H1 (cell line): ENCODE measurements at regions not wholly inside any gene's neighbourhood (a gene's known extent, or its start where the extent isn't known, plus 50 kb on each side); places are given as distances from the start of the nearest gene placed in this dataset.

Source experiments
- EP300 ChIP-seq, 2 experiments: IDR thresholded peaks; 1 replicate in 1 of 2; 2 replicates in 1 of 2; pipeline ENCODE4 v1.6.1; 2011 to 2012; ENCODE audit warnings: low read depth in 2 of 2, low read length in 2 of 2, mild to moderate bottlenecking in 2 of 2, borderline replicate concordance in 1 of 2, inconsistent platforms in 1 of 2, moderate library complexity in 1 of 2
- GTF2F1 ChIP-seq: IDR thresholded peaks from 2 replicates; pipeline ENCODE4 v1.6.1; 2012; ENCODE audit warnings: low read depth, low read length, improper control_type of control experiment, borderline replicate concordance
- JUN ChIP-seq: IDR thresholded peaks from 2 replicates; pipeline ENCODE4 v1.6.1; 2011; ENCODE audit warnings: low read depth, mild to moderate bottlenecking, improper control_type of control experiment, low read length
- POLR2AphosphoS5 ChIP-seq: IDR thresholded peaks from 2 replicates; pipeline ENCODE4 v1.6.1; 2011; ENCODE audit warnings: low read depth, low read length
- RBBP5 ChIP-seq: IDR thresholded peaks from 2 replicates; pipeline ENCODE4 v1.7.1; 2012; ENCODE audit warnings: low read depth, mild to moderate bottlenecking, inconsistent platforms, low read length, moderate library complexity, borderline replicate concordance
- SP1 ChIP-seq: IDR thresholded peaks from 2 replicates; pipeline ENCODE4 v1.6.1; 2011; ENCODE audit warnings: low read depth, low read length
- TAF1 ChIP-seq: IDR thresholded peaks from 2 replicates; pipeline ENCODE4 v1.6.1; 2011; ENCODE audit warnings: mild to moderate bottlenecking, low read depth, low read length
- YY1 ChIP-seq: IDR thresholded peaks from 2 replicates; pipeline ENCODE4 v1.6.1; 2011; ENCODE audit warnings: low read depth, mild to moderate bottlenecking, low read length
- ZNF274 ChIP-seq: IDR thresholded peaks from 2 replicates; pipeline ENCODE4 v1.7.0; 2012; ENCODE audit warnings: low read length, borderline replicate concordance; ENCODE audit errors: extremely low read depth
- TF ChIP-seq, protein P1 (sequence below), 3 experiments: IDR thresholded peaks; 1 replicate in 2 of 3; 2 replicates in 1 of 3; pipeline versions ENCODE4 v1.5.1 to v1.6.1; 2011; ENCODE audit warnings: low read length in 3 of 3, mild to moderate bottlenecking in 3 of 3, inconsistent platforms in 2 of 3, low read depth in 1 of 3, moderate library complexity in 1 of 3; ENCODE audit not compliant: insufficient read depth in 1 of 3; ENCODE audit errors: control extremely low read depth in 1 of 3

- no peak for TF ChIP-seq RBBP5
- TF ChIP-seq ZNF274, result no peak
- TF ChIP-seq GTF2F1, result no peak
- TF ChIP-seq EP300 (IDR thresholded peaks at IDR 0.05; ENCODE audit: borderline replicate concordance in 1 of 2, low read depth in 2 of 2, low read length in 2 of 2), result no peak
- no peak for TF ChIP-seq JUN
- TF ChIP-seq, protein P1, sequence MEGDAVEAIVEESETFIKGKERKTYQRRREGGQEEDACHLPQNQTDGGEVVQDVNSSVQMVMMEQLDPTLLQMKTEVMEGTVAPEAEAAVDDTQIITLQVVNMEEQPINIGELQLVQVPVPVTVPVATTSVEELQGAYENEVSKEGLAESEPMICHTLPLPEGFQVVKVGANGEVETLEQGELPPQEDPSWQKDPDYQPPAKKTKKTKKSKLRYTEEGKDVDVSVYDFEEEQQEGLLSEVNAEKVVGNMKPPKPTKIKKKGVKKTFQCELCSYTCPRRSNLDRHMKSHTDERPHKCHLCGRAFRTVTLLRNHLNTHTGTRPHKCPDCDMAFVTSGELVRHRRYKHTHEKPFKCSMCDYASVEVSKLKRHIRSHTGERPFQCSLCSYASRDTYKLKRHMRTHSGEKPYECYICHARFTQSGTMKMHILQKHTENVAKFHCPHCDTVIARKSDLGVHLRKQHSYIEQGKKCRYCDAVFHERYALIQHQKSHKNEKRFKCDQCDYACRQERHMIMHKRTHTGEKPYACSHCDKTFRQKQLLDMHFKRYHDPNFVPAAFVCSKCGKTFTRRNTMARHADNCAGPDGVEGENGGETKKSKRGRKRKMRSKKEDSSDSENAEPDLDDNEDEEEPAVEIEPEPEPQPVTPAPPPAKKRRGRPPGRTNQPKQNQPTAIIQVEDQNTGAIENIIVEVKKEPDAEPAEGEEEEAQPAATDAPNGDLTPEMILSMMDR (IDR thresholded peaks at IDR 0.05; ENCODE audit: control extremely low read depth in 1 of 3, insufficient read depth in 1 of 3, low read depth in 1 of 3, low read length in 3 of 3), result no peak
- TF ChIP-seq TAF1, result no peak
- no peak for TF ChIP-seq POLR2AphosphoS5
- TF ChIP-seq YY1, result no peak
- no peak for TF ChIP-seq SP1
These were observed 160.9 kb downstream of the CD83 start for GRCh38 chr6:14278446-14278845.
